KMS-11 (cell line): ENCODE measurements at regions not wholly inside any gene's neighbourhood (a gene's known extent, or its start where the extent isn't known, plus 50 kb on each side); places are given as distances from the start of the nearest gene placed in this dataset.

Experiments
- H2AFZ ChIP-seq: fragments of 200-600 bp; sonication (generic); 2 replicates; pipeline ENCODE4 v1.6.1; 2016; ENCODE audit warnings: antibody characterized with exemption, mixed run types, low read depth
- H3K27ac ChIP-seq: fragments of 200-600 bp; sonication (generic); 2 replicates; pipeline ENCODE4 v1.6.1; 2016; ENCODE audit warnings: mild to moderate bottlenecking, mixed run types
- H3K27me3 ChIP-seq: fragments of 200-600 bp; sonication (generic); 2 replicates; pipeline ENCODE4 v1.6.1; 2017; ENCODE audit warnings: mild to moderate bottlenecking, low read depth, mixed run types, moderate library complexity; ENCODE audit not compliant: insufficient read depth
- H3K36me3 ChIP-seq: fragments of 200-600 bp; sonication (generic); 2 replicates; pipeline ENCODE4 v1.6.1; 2017; ENCODE audit warnings: mild to moderate bottlenecking, mixed run types; ENCODE audit not compliant: insufficient read depth
- H3K4me1 ChIP-seq: fragments of 200-600 bp; sonication (generic); 2 replicates; pipeline ENCODE4 v1.6.1; 2016; ENCODE audit warnings: mild to moderate bottlenecking, low read depth, mixed run types; ENCODE audit not compliant: poor library complexity, severe bottlenecking
- H3K4me2 ChIP-seq: fragments of 200-600 bp; sonication (generic); 2 replicates; pipeline ENCODE4 v1.7.0; 2016; ENCODE audit warnings: mild to moderate bottlenecking, mixed run types
- H3K4me3 ChIP-seq: fragments of 200-600 bp; sonication (generic); IDR thresholded peaks from 2 replicates; pipeline ENCODE4 v1.6.1; 2017; ENCODE audit warnings: low read depth, low read length, mixed read lengths; ENCODE audit not compliant: insufficient read depth
- H3K79me2 ChIP-seq: fragments of 200-600 bp; sonication (generic); 2 replicates; pipeline ENCODE4 v1.6.1; 2016; ENCODE audit warnings: low read depth, mixed run types; ENCODE audit not compliant: insufficient read depth
- H3K9ac ChIP-seq: fragments of 200-600 bp; sonication (generic); 2 replicates; pipeline ENCODE4 v1.6.1; 2016; ENCODE audit warnings: mild to moderate bottlenecking, mixed run types
- H4K20me1 ChIP-seq: fragments of 200-600 bp; sonication (generic); 2 replicates; pipeline ENCODE4 v1.6.1; 2016; ENCODE audit warnings: mild to moderate bottlenecking, mixed run types; ENCODE audit not compliant: insufficient read depth
- TF ChIP-seq, protein P1 (sequence below): fragments of 200-600 bp; sonication (generic); conservative IDR thresholded peaks from 2 replicates; pipeline ENCODE4 v1.6.1; 2017; ENCODE audit warnings: low read depth, mild to moderate bottlenecking, antibody characterized with exemption, low read length, moderate library complexity, mixed read lengths

DNA sequence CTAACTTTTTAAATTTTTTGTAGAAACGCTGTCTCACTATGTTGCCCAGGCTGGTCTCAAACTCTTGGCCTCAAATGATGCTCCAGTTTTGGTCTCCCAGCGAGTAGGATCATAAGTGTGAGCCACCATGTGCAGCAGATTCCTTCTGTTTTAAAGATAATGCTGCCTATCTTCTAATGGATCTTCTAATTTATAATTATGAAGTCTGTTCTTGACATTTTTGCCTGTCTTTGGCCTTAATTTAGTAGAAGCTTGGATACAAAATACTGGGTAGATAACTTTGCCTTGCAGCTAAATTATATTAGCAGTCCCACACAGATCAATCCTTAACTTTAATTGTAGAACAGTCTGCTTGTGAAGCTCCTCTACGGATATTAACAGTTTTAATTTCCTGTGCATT, 566.6 kb upstream of the CDH8 start:
- TF ChIP-seq, protein P1, sequence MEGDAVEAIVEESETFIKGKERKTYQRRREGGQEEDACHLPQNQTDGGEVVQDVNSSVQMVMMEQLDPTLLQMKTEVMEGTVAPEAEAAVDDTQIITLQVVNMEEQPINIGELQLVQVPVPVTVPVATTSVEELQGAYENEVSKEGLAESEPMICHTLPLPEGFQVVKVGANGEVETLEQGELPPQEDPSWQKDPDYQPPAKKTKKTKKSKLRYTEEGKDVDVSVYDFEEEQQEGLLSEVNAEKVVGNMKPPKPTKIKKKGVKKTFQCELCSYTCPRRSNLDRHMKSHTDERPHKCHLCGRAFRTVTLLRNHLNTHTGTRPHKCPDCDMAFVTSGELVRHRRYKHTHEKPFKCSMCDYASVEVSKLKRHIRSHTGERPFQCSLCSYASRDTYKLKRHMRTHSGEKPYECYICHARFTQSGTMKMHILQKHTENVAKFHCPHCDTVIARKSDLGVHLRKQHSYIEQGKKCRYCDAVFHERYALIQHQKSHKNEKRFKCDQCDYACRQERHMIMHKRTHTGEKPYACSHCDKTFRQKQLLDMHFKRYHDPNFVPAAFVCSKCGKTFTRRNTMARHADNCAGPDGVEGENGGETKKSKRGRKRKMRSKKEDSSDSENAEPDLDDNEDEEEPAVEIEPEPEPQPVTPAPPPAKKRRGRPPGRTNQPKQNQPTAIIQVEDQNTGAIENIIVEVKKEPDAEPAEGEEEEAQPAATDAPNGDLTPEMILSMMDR = no peak
- H3K4me3 ChIP-seq = no peak overlapping the region
- no peaks in the 10 kb centered on the region for H3K27me3 ChIP-seq
- no peaks in the 10 kb centered on the region for H3K4me1 ChIP-seq
- no peak overlapping the region for H3K27ac ChIP-seq
- no peak overlapping the region for H3K9ac ChIP-seq
- no peaks in the 10 kb centered on the region for H3K79me2 ChIP-seq
- H4K20me1 ChIP-seq = no peaks in the 10 kb centered on the region
- H3K36me3 ChIP-seq = no peaks in the 10 kb centered on the region
- H2AFZ ChIP-seq = no peak overlapping the region
- H3K4me2 ChIP-seq = no peak overlapping the region

DNA sequence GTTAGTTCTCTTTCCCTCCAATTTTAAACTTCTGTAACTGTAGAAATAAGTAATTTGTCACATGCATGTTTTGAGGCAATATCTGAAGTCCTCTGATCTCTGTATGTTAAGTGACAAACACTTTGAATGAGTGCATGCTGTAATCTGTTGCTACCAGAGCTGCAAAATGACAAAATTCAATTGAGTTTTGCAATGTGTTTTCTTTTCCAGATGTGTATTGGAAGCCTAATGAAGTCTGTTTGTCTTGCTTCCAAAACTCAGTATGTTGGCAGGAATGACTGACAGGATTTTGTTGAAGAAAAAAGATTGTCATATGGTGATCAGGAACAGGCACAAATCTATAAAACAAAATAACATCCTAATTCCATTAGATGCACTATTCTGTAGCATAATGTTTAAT, 561.6 kb upstream of the CDH8 start:
- Histone ChIP-seq H3K4me2 (no peak overlapping the region), H3K4me1 (no peaks in the 10 kb centered on the region), H3K9ac (no peak overlapping the region), H3K27me3 (no peaks in the 10 kb centered on the region), H3K79me2 (no peaks in the 10 kb centered on the region), H3K27ac (no peak overlapping the region), H3K36me3 (no peaks in the 10 kb centered on the region), H4K20me1 (no peaks in the 10 kb centered on the region), H2AFZ (no peak overlapping the region), H3K4me3 (no peak overlapping the region)
- TF ChIP-seq, protein P1 = no peak

DNA sequence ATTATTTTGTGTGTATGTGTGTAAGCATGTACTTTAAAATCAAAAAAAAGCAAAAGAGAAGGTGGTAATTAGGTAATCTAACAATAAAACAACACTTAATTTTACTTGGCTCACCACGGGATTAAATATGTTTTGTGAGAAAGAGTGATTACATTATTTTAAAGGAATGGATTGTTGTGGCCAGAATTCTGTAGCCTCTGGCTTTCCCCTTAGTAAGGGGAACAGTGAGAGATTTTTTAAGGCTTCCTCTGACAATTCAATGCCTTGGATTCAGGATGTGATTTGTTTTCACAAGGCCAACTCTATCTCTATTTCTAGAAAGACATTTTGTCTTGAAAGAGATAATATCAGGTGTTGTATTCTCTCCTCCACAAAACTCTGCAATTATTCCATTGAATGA, 560.3 kb upstream of the CDH8 start:
- TF ChIP-seq, protein P1 = no peak

DNA sequence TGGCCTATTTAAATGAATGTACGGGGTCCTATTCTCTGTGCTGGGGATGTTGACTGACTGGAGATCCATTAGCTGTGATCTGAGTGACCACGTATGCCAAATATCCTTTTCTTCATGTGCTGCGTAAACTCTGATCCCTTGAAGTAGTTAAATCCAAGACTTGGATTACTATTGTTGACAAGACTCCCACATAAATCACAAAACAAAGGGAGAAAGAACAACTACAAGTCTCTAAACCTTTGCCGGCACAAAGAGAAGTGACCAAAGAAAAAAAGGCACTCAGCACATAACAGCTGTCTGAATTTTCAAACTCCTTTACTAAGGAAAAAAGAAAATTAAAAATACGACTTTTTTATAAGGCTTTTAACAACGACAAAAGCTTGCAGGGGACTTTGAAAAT, 559.9 kb upstream of the CDH8 start:
- H3K79me2 ChIP-seq = no peaks in the 10 kb centered on the region
- H3K27ac ChIP-seq = no peak overlapping the region
- H3K27me3 ChIP-seq = no peaks in the 10 kb centered on the region
- H2AFZ ChIP-seq = no peak overlapping the region
- no peak overlapping the region for H3K4me3 ChIP-seq
- TF ChIP-seq, protein P1 = no peak
- H3K36me3 ChIP-seq = no peaks in the 10 kb centered on the region
- no peak overlapping the region for H3K9ac ChIP-seq
- H3K4me2 ChIP-seq = no peak overlapping the region
- H4K20me1 ChIP-seq = no peaks in the 10 kb centered on the region
- no peaks in the 10 kb centered on the region for H3K4me1 ChIP-seq

More for the DNA sequence above, 560.3 kb upstream of the CDH8 start:
- H3K27ac ChIP-seq = no peak overlapping the region
- no peaks in the 10 kb centered on the region for H3K36me3 ChIP-seq
- H3K9ac ChIP-seq = no peak overlapping the region
- no peak overlapping the region for H2AFZ ChIP-seq
- H3K27me3 ChIP-seq = no peaks in the 10 kb centered on the region
- no peak overlapping the region for H3K4me2 ChIP-seq
- H3K4me1 ChIP-seq = no peaks in the 10 kb centered on the region
- no peaks in the 10 kb centered on the region for H3K79me2 ChIP-seq
- no peak overlapping the region for H3K4me3 ChIP-seq
- no peaks in the 10 kb centered on the region for H4K20me1 ChIP-seq
